Germinal center (tissue), 1 donor: ENCODE measurements at regions not wholly inside any gene's neighbourhood (a gene's known extent, or its start where the extent isn't known, plus 50 kb on each side); places are given as distances from the start of the nearest gene placed in this dataset.
"Not testable (repeated sequence)": the region's sequence is repeated elsewhere in the genome, so short reads cannot be mapped to it uniquely, and the experiment has no call there.

ENCODE experiments used
- DNase-seq: peaks from one replicate; pipeline ENCODE4 v3.0.0; 2012; ENCODE audit warnings: mixed read lengths, low spot score

GRCh38 chr16:52727849-52728248 lies 180.9 kb upstream of the TOX3 start:
- DNase-seq = no peak

- DNase-seq = no peak
Observed at GRCh38 chr16:52727441-52727840, 180.5 kb upstream of the TOX3 start.

- no peak for DNase-seq
Observed at GRCh38 chr16:52725461-52725860, 178.5 kb upstream of the TOX3 start.

- no peak for DNase-seq
Observed at GRCh38 chr16:52725043-52725442, 178.1 kb upstream of the TOX3 start.

- DNase-seq = no peak
Observed at GRCh38 chr16:52721331-52721730, 174.4 kb upstream of the TOX3 start.

- DNase-seq = no peak
Observed at GRCh38 chr16:52718046-52718445, 171.1 kb upstream of the TOX3 start.

GRCh38 chr16:52713740-52714139 lies 166.8 kb upstream of the TOX3 start:
- DNase-seq = no peak

- DNase-seq = no peak
Observed at GRCh38 chr16:52709306-52709705, 162.4 kb upstream of the TOX3 start.

- DNase-seq = no peak
Observed at GRCh38 chr16:52708476-52708875, 161.5 kb upstream of the TOX3 start.

- no peak for DNase-seq
Observed at GRCh38 chr16:52707676-52708337, 160.9 kb upstream of the TOX3 start.

GRCh38 chr16:52705122-52705521 lies 158.2 kb upstream of the TOX3 start:
- no peak for DNase-seq

GRCh38 chr16:52697971-52698370 lies 151.0 kb upstream of the TOX3 start:
- no peak for DNase-seq

- DNase-seq = no peak
Observed at GRCh38 chr16:52696126-52696525, 149.2 kb upstream of the TOX3 start.

- DNase-seq = no peak
Observed at GRCh38 chr16:52690468-52690867, 143.5 kb upstream of the TOX3 start.

GRCh38 chr16:52680993-52681392 lies 134.1 kb upstream of the TOX3 start:
- DNase-seq = no peak

GRCh38 chr16:52677501-52677900 lies 130.6 kb upstream of the TOX3 start:
- DNase-seq = no peak

- DNase-seq = no peak
Observed at GRCh38 chr16:52676959-52677358, 130.0 kb upstream of the TOX3 start.

GRCh38 chr16:52671590-52671989 lies 124.6 kb upstream of the TOX3 start:
- no peak for DNase-seq

- no peak for DNase-seq
Observed at GRCh38 chr16:52657924-52658323, 111.0 kb upstream of the TOX3 start.

- not testable (repeated sequence) for DNase-seq
Observed at GRCh38 chr16:52655916-52656315, 109.0 kb upstream of the TOX3 start.

GRCh38 chr16:52655156-52655555 lies 108.2 kb upstream of the TOX3 start:
- not testable (repeated sequence) for DNase-seq

GRCh38 chr16:52652033-52652432 lies 105.1 kb upstream of the TOX3 start:
- DNase-seq = no peak

- DNase-seq = no peak
Observed at GRCh38 chr16:52650789-52651188, 103.8 kb upstream of the TOX3 start.

- DNase-seq = no peak
Observed at GRCh38 chr16:52650318-52650717, 103.4 kb upstream of the TOX3 start.

GRCh38 chr16:52649870-52650269 lies 102.9 kb upstream of the TOX3 start:
- no peak for DNase-seq
